ENCODE measurements at regions not wholly inside any gene's neighbourhood (a gene's known extent, or its start where the extent isn't known, plus 50 kb on each side); places are given as distances from the start of the nearest gene placed in this dataset.
A peak's percentile ranks its signal among the peaks of the same experiment; 100 is the strongest.
"Not testable (repeated sequence)": the region's sequence is repeated elsewhere in the genome, so short reads cannot be mapped to it uniquely, and the experiment has no call there.

DNA sequence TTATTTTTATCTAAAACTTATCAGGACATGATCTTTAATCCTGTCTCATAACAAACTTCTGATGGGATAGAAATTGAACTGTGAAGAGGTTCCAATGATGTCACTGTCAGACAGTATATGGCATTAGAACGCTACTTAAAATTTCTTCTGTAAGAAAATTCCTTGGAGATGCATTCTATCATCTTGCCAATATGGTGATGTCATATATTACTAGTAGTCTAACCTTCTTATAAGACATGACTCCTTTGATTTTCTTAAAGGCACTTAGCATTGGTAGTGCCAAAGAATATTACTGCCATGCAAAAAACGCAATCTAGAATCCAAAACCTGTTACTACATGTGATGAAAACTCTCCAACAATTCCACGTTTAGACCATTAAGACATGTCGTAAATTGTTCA lies 131.1 kb downstream of the SLC25A46 start:
- no peaks in the 10 kb centered on the region for H3K4me1 ChIP-seq
- no peak overlapping the region for H3K4me3 ChIP-seq
- intact Hi-C loops (cut with DNase I): no loop called here
- TF ChIP-seq, protein P1, sequence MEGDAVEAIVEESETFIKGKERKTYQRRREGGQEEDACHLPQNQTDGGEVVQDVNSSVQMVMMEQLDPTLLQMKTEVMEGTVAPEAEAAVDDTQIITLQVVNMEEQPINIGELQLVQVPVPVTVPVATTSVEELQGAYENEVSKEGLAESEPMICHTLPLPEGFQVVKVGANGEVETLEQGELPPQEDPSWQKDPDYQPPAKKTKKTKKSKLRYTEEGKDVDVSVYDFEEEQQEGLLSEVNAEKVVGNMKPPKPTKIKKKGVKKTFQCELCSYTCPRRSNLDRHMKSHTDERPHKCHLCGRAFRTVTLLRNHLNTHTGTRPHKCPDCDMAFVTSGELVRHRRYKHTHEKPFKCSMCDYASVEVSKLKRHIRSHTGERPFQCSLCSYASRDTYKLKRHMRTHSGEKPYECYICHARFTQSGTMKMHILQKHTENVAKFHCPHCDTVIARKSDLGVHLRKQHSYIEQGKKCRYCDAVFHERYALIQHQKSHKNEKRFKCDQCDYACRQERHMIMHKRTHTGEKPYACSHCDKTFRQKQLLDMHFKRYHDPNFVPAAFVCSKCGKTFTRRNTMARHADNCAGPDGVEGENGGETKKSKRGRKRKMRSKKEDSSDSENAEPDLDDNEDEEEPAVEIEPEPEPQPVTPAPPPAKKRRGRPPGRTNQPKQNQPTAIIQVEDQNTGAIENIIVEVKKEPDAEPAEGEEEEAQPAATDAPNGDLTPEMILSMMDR (IDR thresholded peaks at IDR 0.05): no peak
- no peak for TF ChIP-seq POLR2A (IDR thresholded peaks at IDR 0.05)
- ATAC-seq: no peak
- no peaks in the 10 kb centered on the region for H3K27me3 ChIP-seq
- H3K9me3 ChIP-seq: no peaks in the 10 kb centered on the region
- no peaks in the 10 kb centered on the region for H3K36me3 ChIP-seq
- no peak for DNase-seq
- 69 to 77% (median 74%) methylated on average over 4 of the region's 4 CpGs for WGBS, 4 donors
- no peak overlapping the region for H3K27ac ChIP-seq

DNA sequence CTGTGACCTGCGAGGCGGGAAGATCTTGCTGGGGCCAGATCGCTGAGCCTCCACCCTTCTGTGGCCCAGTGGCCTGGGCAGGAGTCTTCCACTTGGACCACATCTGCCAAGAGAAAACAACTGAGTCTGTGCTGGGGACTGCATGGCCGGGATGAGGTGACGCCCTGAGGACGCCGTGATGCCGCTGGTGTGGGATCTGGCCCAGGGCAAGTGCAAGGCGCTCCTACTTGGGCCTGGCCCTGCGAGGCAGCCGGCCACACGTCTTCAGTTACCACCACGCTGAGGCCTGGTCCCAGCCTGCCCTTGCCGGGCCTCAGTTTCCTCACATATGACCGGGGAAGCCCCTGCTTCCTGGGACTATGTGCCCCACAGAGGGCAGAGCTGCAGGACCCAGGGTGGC lies 133.4 kb downstream of the SLC25A46 start:
- Histone ChIP-seq H3K36me3 (no peaks in the 10 kb centered on the region), H3K4me3 (no peak overlapping the region), H3K27ac (no peak overlapping the region), H3K4me1 (no peaks in the 10 kb centered on the region), H3K27me3 (no peaks in the 10 kb centered on the region), H3K9me3 (no peaks in the 10 kb centered on the region)
- DNase-seq (peak in 1 of 5 donors; percentile 35), ATAC-seq (peak in 1 of 4 donors; percentile 13)
- intact Hi-C loops (cut with DNase I): no loop called here
- no peak for TF ChIP-seq POLR2A (IDR thresholded peaks at IDR 0.05)
- TF ChIP-seq, protein P1 (IDR thresholded peaks at IDR 0.05): no peak
- WGBS, 4 donors: 85 to 94% (median 91%) methylated on average over 10 to 15 of the region's 15 CpGs

DNA sequence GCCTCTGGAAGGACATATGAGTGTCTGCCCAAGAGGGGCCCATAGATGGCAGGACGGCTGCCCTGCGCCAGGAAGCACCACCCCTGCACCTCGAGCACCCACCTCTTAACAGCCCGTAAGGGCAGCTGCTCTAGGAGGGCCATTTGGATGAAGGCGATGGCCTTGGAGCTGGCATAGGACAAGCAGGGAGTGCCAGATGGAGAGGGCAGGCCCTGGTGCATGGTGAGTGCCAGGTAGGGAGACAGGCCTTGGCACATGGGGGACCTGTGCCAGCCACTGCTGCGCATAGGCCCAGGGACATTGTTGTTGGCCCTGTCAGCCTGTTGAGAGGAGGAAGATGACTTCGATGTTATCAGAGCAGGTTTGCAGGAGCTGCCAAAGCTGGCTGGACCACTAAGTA lies 134.2 kb downstream of the SLC25A46 start:
- Histone ChIP-seq H3K27me3 (no peaks in the 10 kb centered on the region), H3K9me3 (no peaks in the 10 kb centered on the region), H3K36me3 (no peaks in the 10 kb centered on the region), H3K27ac (no peak overlapping the region), H3K4me3 (no peak overlapping the region), H3K4me1 (no peaks in the 10 kb centered on the region)
- TF ChIP-seq POLR2A (IDR thresholded peaks at IDR 0.05): no peak
- TF ChIP-seq, protein P1 (IDR thresholded peaks at IDR 0.05): no peak
- intact Hi-C loops (cut with DNase I): no loop called here
- peak in 1 of 4 donors; percentile 20 for ATAC-seq
- DNase-seq: no peak
- WGBS, 4 donors: 86 to 95% (median 90%) methylated on average over 5 to 7 of the region's 7 CpGs

DNA sequence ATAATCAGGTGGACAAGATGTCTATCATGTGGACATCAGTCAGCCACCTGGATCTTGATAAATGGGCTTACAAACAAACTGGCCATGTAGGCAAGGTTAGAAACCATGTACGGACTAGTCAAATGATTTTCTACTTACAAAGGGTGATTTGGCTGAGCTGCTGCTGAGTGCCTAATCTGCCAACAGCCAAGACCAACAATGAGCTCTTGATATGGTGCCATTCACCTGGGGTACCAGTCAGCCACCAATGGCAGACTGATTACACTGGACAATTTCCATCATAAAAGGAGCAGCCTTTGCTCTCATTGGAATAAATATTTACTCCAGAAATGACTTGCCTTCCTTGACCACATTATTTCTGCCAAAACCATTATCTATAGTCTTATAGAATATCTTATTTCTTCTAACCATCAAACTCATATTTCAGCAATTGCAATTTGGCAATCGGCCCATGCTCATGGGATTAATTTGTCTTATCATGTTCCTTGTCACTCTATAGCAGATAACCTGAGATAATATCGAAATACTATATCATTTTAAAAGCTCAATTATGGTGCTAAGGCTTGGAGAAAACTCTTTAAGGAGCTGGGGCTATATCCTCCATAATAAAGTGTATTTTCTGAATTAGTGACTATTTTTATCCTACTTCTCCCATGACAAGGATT lies 135.1 kb downstream of the SLC25A46 start:
- no peak overlapping the region for H3K27ac ChIP-seq
- H3K36me3 ChIP-seq: no peaks in the 10 kb centered on the region
- 28 to 41% (median 36%) methylated on average over 3 of the region's 3 CpGs for WGBS, 4 donors
- H3K4me1 ChIP-seq: no peaks in the 10 kb centered on the region
- ATAC-seq (no peak), DNase-seq (no peak)
- no peak overlapping the region for H3K4me3 ChIP-seq
- no peaks in the 10 kb centered on the region for H3K9me3 ChIP-seq
- intact Hi-C loops (cut with DNase I): no loop called here
- TF ChIP-seq, protein P1 (IDR thresholded peaks at IDR 0.05): no peak
- TF ChIP-seq POLR2A (IDR thresholded peaks at IDR 0.05): no peak
- no peaks in the 10 kb centered on the region for H3K27me3 ChIP-seq

DNA sequence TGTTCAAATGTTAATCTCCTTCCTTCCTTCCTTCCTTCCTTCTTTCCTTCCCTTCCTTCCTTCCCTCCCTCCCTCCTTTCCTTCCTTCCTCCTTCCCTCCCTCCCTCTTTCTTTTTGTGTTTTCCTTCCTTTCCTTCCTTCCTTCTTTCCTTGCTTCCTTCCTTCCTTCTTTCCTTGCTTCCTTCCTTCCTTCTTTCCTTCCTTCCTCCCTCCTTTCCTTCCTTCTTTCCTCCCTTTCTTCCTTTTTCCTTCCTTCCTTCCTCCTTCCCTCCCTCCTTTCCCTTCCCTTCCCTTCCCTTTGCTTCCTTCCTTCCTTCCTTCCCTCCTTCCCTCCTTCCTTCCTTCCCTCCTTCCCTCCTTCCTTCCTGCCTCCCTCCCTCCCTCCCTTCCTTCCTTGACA lies 136.3 kb downstream of the SLC25A46 start:
- ATAC-seq; H3K9me3 ChIP-seq; DNase-seq; H3K4me3 ChIP-seq; H3K27ac ChIP-seq; H3K36me3 ChIP-seq; H3K27me3 ChIP-seq; H3K4me1 ChIP-seq; intact Hi-C loops (cut with DNase I): not testable (repeated sequence)
